ENCODE measurements at regions not wholly inside any gene's neighbourhood (a gene's known extent, or its start where the extent isn't known, plus 50 kb on each side); places are given as distances from the start of the nearest gene placed in this dataset.
A peak's percentile ranks its signal among the peaks of the same experiment; 100 is the strongest.

DNA sequence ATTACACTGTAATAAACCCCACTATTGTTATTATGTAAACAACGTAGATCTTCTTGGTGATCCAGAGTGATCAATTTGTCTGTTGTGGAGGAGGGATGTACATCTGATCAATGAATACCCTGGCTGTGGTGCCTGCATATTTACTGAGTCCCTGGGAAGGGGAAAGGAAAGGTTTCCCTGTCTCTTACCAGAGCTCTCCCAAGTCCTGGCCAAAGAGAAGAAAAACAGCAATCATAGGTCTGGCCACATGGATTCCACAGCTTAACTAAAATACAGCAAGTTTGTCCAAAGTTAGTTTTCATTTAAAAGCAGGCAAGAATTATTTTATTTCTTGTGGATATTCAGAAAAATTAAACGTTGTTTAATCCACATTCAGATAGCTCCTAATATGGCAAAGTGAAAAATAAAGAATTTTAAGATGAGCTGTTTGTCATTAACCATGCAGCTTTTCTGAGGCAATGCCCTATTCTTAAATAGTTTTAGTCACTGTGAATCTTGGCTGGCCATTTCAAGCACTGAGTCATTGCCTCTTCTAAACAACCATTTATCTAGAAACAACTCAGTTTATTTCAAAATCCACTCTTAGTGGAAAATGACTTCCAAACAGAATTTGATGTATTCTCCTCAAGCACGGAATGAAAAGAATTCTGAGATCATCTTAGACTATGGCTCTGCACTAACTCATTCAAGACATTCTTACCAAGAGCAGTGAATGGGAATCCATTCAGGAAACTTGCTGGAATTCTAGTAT is 1004.4 kb upstream of the CDH2 start:
- DNase-seq: no peak

- no peak for DNase-seq
Measured at GRCh38 chr18:29176681-29177080, 999.8 kb upstream of the CDH2 start.

GRCh38 chr18:29174891-29175290 is 998.0 kb upstream of the CDH2 start:
- DNase-seq: no peak

DNA sequence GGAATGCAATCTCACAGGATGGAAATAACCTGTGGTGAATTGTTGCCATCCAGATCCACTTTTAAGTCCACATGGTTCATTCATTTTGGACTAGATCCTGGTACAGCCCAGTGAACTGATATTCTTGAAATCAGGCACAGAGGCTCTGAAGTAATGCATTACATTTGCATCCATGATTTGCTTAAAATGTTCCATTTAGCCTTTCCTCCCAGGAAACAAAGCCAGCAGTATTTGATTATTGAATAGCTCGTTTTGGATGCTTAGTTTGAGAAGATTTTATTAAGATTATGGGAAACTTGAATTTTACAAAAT is 995.8 kb upstream of the CDH2 start:
- DNase-seq: no peak

GRCh38 chr18:29171892-29172755 is 995.2 kb upstream of the CDH2 start:
- no peak for DNase-seq

DNA sequence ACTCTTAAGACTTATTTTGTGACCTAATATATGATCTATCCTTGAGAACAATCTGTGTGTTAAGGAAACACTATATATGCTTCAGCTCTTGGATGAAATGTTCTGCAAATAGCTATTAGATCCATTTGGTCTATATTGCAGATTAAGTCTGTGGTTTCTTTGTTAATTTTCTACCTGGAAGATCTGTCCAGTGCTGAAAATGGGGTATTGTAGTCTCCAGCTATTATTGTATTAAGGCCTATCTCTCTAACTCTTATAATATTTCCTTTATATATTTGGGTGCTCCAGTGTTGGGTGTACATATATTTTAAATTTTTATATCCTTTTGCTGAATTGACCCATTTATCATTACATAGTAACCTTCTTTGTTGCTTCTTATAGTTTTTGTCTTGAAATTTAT is 992.7 kb upstream of the CDH2 start:
- DNase-seq: no peak

DNA sequence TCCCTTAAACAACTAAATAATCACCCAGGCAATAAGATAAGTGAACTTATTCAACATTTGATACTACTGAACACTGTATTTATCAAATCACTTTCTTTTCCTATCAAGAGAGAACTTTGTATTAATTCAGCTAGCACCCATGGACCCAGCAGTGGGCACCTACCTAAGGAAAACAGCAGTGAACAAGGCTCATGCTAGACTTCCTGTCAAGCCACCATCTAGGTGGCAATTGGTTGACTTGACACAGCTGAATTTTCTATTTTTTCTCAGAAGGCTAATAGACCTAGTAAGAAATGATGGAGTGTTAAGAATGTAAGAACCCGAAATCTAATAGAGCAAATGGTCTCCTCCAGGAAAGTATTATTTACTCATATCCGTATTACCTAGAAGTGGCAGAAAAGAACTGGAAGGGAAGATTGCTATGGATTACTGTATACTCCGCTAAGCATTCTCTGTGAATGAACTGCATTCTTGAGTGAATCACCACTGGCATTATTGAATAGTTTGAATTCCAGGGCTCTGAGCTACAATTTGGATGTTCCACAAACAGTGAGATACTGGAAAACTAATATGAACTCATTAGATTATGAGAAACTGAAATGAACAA is 988.2 kb upstream of the CDH2 start:
- DNase-seq: no peak

- no peak for DNase-seq
Measured at GRCh38 chr18:29164020-29164706, 987.2 kb upstream of the CDH2 start.

GRCh38 chr18:29163596-29163995 is 986.7 kb upstream of the CDH2 start:
- no peak for DNase-seq

GRCh38 chr18:29161429-29161828 is 984.5 kb upstream of the CDH2 start:
- DNase-seq: no peak

GRCh38 chr18:29160170-29160569 is 983.2 kb upstream of the CDH2 start:
- no peak for DNase-seq

- no peak for DNase-seq
Measured at GRCh38 chr18:29157905-29158304, 981.0 kb upstream of the CDH2 start.

DNA sequence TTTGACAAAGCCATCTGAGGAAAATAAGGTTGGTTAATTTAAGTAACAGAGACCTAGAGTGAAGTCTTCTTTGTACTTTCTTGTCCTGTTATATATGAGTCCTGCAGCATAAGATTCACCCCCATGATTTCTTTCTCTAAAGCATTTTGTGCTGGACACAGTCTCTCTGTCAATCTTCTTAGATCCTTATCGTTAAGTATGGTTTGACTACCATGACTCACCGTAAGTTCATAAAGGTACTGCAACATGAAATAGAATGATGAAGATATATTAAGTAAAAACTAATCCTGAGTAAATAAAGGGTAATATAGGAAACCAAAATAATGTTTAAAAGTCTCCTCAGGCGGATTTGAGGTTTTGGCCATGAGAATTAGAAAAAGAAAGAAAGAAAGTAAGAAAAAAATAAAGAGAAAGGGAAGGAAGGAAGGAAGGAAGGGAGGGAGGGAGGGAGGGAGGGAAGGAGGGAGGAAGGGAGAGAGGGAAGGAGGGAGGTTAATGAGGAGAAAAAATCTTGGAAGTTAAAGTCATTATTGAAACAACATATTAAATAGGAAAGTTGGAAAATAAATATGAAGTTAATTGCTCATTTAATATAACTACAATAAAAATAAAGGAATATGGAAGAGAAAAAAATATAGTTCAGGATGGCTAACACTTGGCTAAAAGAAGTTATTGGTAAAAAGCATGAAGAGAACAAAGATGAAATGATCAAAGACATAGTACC is 980.3 kb upstream of the CDH2 start:
- no peak for DNase-seq

DNA sequence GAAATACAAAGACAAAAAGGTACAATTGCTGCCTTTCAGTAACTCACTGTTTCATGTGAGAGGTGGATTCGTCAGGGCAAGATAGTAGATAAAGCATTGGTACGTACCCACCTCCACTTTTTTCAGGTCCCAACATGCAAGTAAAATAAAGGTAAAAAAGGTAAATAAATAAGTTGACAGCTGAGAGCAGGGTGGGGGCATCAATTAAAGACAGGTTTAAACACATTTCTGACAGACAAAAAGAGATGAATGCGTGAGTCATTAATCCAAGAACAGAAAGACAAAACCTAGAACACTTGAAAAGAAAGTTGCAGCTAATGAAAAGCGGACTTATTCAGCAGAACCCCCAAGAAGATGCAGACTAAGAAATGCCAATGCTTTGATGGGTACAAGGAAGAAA is 979.6 kb upstream of the CDH2 start:
- no peak for DNase-seq

DNA sequence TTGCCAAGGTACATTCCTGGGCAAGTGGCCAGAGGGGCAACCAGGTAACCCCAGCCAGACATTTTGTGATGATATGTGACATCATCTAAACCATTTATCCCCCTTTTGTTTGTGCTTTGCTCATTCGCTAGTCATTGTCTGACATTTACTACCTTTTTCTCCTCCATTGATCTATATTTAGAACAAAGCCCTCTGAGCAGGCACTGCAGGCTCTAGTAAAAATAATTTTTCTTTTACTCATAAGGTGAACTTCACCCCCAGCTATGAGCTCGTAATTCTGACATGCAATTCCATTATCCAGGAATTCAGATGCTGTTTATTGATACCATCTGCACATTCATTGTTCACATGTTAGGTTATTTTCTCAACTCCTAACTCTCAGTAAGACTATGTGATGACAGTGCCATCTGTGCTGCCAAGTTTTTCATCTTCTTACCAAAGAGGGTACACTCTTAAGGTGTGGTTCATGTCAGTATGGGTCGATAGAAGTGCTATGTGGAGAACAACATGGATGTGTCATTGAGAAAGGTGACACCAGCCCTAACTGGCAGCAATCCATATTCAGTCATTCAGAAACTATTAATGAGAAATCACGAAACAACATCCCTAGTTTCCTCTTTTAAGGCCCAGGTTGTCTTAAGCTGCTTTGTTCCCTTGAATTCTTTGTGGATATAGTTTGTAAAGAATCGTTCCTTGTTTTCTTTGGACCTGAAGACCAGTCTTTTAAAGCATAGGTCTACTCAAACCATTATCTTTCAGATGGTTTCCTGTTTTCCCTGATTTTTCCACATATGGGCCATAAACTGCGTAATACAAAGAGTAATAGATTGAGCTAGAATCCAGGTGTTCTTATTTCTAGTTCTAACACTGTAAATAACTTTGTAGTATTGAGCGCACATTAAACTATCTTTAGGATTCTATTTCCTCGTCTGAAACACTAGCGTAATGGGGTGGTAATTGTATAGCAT is 978.1 kb upstream of the CDH2 start:
- no peak for DNase-seq

DNA sequence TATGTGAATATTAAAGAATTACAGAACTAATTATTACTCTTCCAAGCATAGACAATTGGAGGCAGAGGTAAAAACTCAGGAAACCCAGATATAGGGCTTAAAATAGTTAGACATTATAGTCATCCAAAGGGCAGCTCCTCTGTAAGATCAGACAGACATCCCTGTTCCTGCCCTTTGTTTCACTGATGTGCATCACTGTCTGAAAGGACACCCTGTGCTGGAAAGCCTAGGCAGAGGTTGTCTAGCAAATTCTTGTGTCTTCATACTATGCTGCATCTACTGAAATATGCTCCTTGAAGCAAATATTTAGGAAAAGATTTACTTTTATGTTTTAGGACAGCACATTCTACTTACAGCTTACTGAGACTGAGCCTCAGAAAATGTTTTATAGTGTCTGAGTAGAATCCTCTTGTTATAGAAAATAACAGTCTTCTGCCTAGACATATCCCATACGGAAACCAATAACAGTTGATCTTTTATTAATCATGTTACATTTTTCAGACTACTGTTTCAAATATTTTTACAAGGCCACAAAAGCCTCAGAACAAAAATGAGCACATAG is 977.3 kb upstream of the CDH2 start:
- DNase-seq: no peak

- DNase-seq: peak; percentile 58
Measured at GRCh38 chr18:29153091-29153490, 976.2 kb upstream of the CDH2 start.

DNA sequence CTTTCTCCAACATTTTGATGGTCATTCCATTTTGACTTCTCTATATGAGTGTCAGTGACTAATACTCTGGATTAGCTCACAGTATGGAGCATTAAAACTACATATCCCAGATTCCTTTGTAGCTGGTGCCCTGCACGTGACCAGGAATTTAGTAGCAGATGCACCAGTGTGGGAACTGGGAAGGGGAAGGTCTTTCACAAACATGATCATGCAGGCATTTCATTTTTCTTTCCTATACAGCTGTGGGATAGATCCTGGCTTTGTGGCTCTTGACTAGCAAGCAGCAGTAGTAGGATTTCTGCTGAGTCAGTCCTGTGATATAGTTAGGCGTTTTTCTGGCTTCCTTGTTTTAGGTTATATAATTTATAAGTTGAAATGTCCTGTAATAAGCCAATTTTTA is 971.0 kb upstream of the CDH2 start:
- peak; percentile 59 for DNase-seq

DNA sequence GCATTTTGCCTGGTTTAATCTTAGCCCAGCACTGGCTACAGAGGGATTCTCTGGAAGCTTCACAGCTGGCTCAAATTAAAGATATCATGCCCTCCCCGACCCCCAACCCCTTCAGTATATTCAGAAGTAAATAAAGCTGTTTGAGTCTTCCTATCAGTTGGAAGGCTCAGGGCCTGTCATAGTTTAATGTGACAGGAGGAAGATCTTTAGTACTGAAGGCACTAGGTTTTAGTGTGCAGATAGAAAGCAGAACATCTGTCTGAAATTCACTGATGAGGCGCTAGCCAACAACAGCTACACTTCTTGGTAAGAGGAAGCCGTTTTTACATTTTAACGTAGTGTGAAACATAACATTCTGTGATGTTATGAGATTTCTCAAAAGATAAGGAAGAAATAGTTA is 969.1 kb upstream of the CDH2 start:
- DNase-seq: peak; percentile 41

GRCh38 chr18:29140590-29140989 is 963.7 kb upstream of the CDH2 start:
- DNase-seq: no peak
